ENCODE measurements at regions not wholly inside any gene's neighbourhood (a gene's known extent, or its start where the extent isn't known, plus 50 kb on each side); places are given as distances from the start of the nearest gene placed in this dataset.

- no peak for DNase-seq (ENCODE audit: low read depth)
These were observed 122.2 kb downstream of the NCOR2 start for GRCh38 chr12:124445121-124445718.

- no peak for DNase-seq (ENCODE audit: low read depth)
These were observed 123.3 kb downstream of the NCOR2 start for GRCh38 chr12:124443931-124444712.

- DNase-seq (ENCODE audit: low read depth), result no peak
These were observed 124.5 kb downstream of the NCOR2 start for GRCh38 chr12:124442772-124443445.

- DNase-seq (ENCODE audit: low read depth), result no peak
These were observed 125.1 kb downstream of the NCOR2 start for GRCh38 chr12:124442281-124442680.

- DNase-seq (ENCODE audit: low read depth), result no peak
These were observed 125.8 kb downstream of the NCOR2 start for GRCh38 chr12:124441443-124442194.

GRCh38 chr12:124440841-124441381 is 126.5 kb downstream of the NCOR2 start:
- DNase-seq (ENCODE audit: low read depth), result no peak

GRCh38 chr12:124440031-124440626 is 127.3 kb downstream of the NCOR2 start:
- DNase-seq (ENCODE audit: low read depth), result no peak

GRCh38 chr12:124438437-124439056 is 128.9 kb downstream of the NCOR2 start:
- DNase-seq (ENCODE audit: low read depth), result no peak

GRCh38 chr12:124437617-124438436 is 129.6 kb downstream of the NCOR2 start:
- DNase-seq (ENCODE audit: low read depth), result no peak

- DNase-seq (ENCODE audit: low read depth), result no peak
These were observed 130.3 kb downstream of the NCOR2 start for GRCh38 chr12:124437121-124437520.

- no peak for DNase-seq (ENCODE audit: low read depth)
These were observed 131.0 kb downstream of the NCOR2 start for GRCh38 chr12:124436366-124436765.

GRCh38 chr12:124435806-124436345 is 131.5 kb downstream of the NCOR2 start:
- no peak for DNase-seq (ENCODE audit: low read depth)

- DNase-seq (ENCODE audit: low read depth), result no peak
These were observed 132.2 kb downstream of the NCOR2 start for GRCh38 chr12:124434951-124435805.

- no peak for DNase-seq (ENCODE audit: low read depth)
These were observed 133.1 kb downstream of the NCOR2 start for GRCh38 chr12:124434354-124434753.

GRCh38 chr12:124433879-124434278 is 133.5 kb downstream of the NCOR2 start:
- no peak for DNase-seq (ENCODE audit: low read depth)

GRCh38 chr12:124433147-124433874 is 134.1 kb downstream of the NCOR2 start:
- DNase-seq (ENCODE audit: low read depth), result no peak

- no peak for DNase-seq (ENCODE audit: low read depth)
These were observed 135.0 kb downstream of the NCOR2 start for GRCh38 chr12:124432376-124432775.

- DNase-seq (ENCODE audit: low read depth), result no peak
These were observed 135.4 kb downstream of the NCOR2 start for GRCh38 chr12:124431971-124432370.

Data from stimulated activated CD8-positive, alpha-beta memory T cell treated with anti-CD3 and anti-CD28 coated beads, Interleukin-12 subunit alpha, Interleukin-12 subunit beta, amount 100 ng/mL, for 4 hours (primary cell).